Keratinocyte (primary cell): ENCODE measurements at regions not wholly inside any gene's neighbourhood (a gene's known extent, or its start where the extent isn't known, plus 50 kb on each side); places are given as distances from the start of the nearest gene placed in this dataset.
"Not testable (repeated sequence)": the region's sequence is repeated elsewhere in the genome, so short reads cannot be mapped to it uniquely, and the experiment has no call there.

Experiments used
- DNase-seq: peaks from one replicate; pipeline ENCODE4 v3.0.0-alpha.2; 2011; ENCODE audit warnings: low read depth, missing footprints, low spot score
- FAIRE-seq: peaks from 2 replicates; lab custom pipeline; 2011; peaks lifted over from hg19 to GRCh38; lab: Jason Lieb, UNC
- H2AFZ ChIP-seq: 2 replicates; pipeline ENCODE4 v1.6.0; 2012; ENCODE audit warnings: low read length, control low read depth, inconsistent platforms; ENCODE audit not compliant: control insufficient read depth
- H3K27ac ChIP-seq: 2 replicates; pipeline ENCODE4 v1.5.1; 2011; ENCODE audit warnings: low read length; ENCODE audit not compliant: control insufficient read depth, insufficient read depth
- H3K27me3 ChIP-seq: 3 replicates; pipeline ENCODE4 v1.6.0; 2011; ENCODE audit warnings: low read length; ENCODE audit not compliant: control insufficient read depth, insufficient read depth; ENCODE audit errors: extremely low read depth
- H3K36me3 ChIP-seq, 2 experiments: 2 replicates in 1 of 2; 3 replicates in 1 of 2; pipeline ENCODE4 v1.5.1; 2011; ENCODE audit warnings: low read length in 2 of 2, mild to moderate bottlenecking in 1 of 2; ENCODE audit not compliant: control insufficient read depth in 2 of 2, insufficient read depth in 2 of 2; ENCODE audit errors: extremely low read depth in 1 of 2
- H3K4me1 ChIP-seq: 3 replicates; pipeline ENCODE4 v1.5.1; 2011; ENCODE audit warnings: low read length; ENCODE audit not compliant: control insufficient read depth, insufficient read depth; ENCODE audit errors: extremely low read depth
- H3K4me2 ChIP-seq: 3 replicates; pipeline ENCODE4 v1.6.0; 2011; ENCODE audit warnings: low read depth, low read length; ENCODE audit not compliant: control insufficient read depth, insufficient read depth; ENCODE audit errors: extremely low read depth
- H3K4me3 ChIP-seq, 3 experiments: fragments of 200-600 bp in 1 of 3; sonication (generic) in 1 of 3; 2 replicates in 2 of 3; 3 replicates in 1 of 3; pipeline ENCODE4 v1.5.1; 2011 to 2016; ENCODE audit warnings: low read length in 3 of 3, mild to moderate bottlenecking in 3 of 3, control low read depth in 2 of 3, inconsistent platforms in 1 of 3, low read depth in 1 of 3, mixed read lengths in 1 of 3, mixed run types in 1 of 3, moderate library complexity in 1 of 3; ENCODE audit not compliant: control insufficient read depth in 2 of 3, insufficient read depth in 2 of 3; ENCODE audit errors: extremely low read depth in 1 of 3
- H3K79me2 ChIP-seq: 2 replicates; pipeline ENCODE4 v1.6.0; 2012; ENCODE audit warnings: low read length; ENCODE audit not compliant: control insufficient read depth, insufficient read depth
- H3K9ac ChIP-seq: 3 replicates; pipeline ENCODE4 v1.6.0; 2011; ENCODE audit warnings: low read length; ENCODE audit not compliant: control insufficient read depth, insufficient read depth; ENCODE audit errors: extremely low read depth
- H3K9me1 ChIP-seq: 3 replicates; pipeline ENCODE4 v1.6.0; 2011; ENCODE audit warnings: low read length; ENCODE audit not compliant: control insufficient read depth, insufficient read depth; ENCODE audit errors: extremely low read depth
- H3K9me3 ChIP-seq: 2 replicates; pipeline ENCODE4 v1.5.1; 2012; ENCODE audit warnings: low read depth, low read length; ENCODE audit not compliant: control insufficient read depth
- H4K20me1 ChIP-seq: 3 replicates; pipeline ENCODE4 v1.6.0; 2011; ENCODE audit warnings: low read length; ENCODE audit not compliant: control insufficient read depth, insufficient read depth; ENCODE audit errors: extremely low read depth
- CTCF ChIP-seq, 3 experiments: IDR thresholded peaks in 1 of 3; conservative IDR thresholded peaks in 1 of 3; optimal IDR thresholded peaks in 1 of 3; 2 replicates in 2 of 3; 3 replicates in 1 of 3; pipeline versions ENCODE3 to v1.5.1; 2011; ENCODE audit warnings: low read length in 3 of 3, mild to moderate bottlenecking in 3 of 3, moderate library complexity in 2 of 3, control low read depth in 1 of 3, inconsistent platforms in 1 of 3; ENCODE audit not compliant: insufficient read depth in 2 of 3; ENCODE audit errors: extremely low read depth in 1 of 3
- EZH2 ChIP-seq: IDR thresholded peaks from one replicate; pipeline ENCODE4 v1.6.1; 2012; ENCODE audit warnings: inconsistent platforms, mild to moderate bottlenecking, low read length, moderate library complexity
- dilution Hi-C: fragments of 300-500 bp; cut with MboI; formaldehyde crosslinking; loops from one replicate; pipeline ENCODE4 v1.7.0; 2020; ENCODE audit warnings: low sequenced_read_pairs; ENCODE audit not compliant: extremely low pct_ligation_motif_present

- dilution Hi-C loops: no loop called here
Measured at GRCh38 chr7:16264823-16265804, 156.2 kb downstream of the CRPPA start.

GRCh38 chr7:16264036-16264819 is 157.1 kb downstream of the CRPPA start:
- no peak overlapping the region for H2AFZ ChIP-seq
- H3K36me3 ChIP-seq: no peaks in the 10 kb centered on the region
- peaks cover 3% of the 10 kb centered on the region for H3K4me1 ChIP-seq
- no peaks in the 10 kb centered on the region for H3K79me2 ChIP-seq
- DNase-seq (no peak), FAIRE-seq (no peak)
- no peak overlapping the region for H3K9ac ChIP-seq
- TF ChIP-seq EZH2 (no peak), CTCF (optimal IDR thresholded peaks at IDR 0.05 in 1 of 3, IDR thresholded peaks at IDR 0.05 in 1 of 3, conservative IDR thresholded peaks at IDR 0.05 in 1 of 3; ENCODE audit: extremely low read depth in 1 of 3, insufficient read depth in 2 of 3, low read length in 3 of 3) (no peak)
- no peaks in the 10 kb centered on the region for H3K9me1 ChIP-seq
- H3K4me3 ChIP-seq: no peak overlapping the region
- no peaks in the 10 kb centered on the region for H4K20me1 ChIP-seq
- no peak overlapping the region for H3K4me2 ChIP-seq
- H3K27me3 ChIP-seq: no peaks in the 10 kb centered on the region
- H3K27ac ChIP-seq: no peak overlapping the region
- dilution Hi-C loops: no loop called here
- H3K9me3 ChIP-seq: no peaks in the 10 kb centered on the region

More at GRCh38 chr7:16264823-16265804, 156.2 kb downstream of the CRPPA start:
- Histone ChIP-seq H2AFZ (no peak overlapping the region), H4K20me1 (no peaks in the 10 kb centered on the region), H3K27me3 (no peaks in the 10 kb centered on the region), H3K9ac (no peak overlapping the region), H3K4me2 (no peak overlapping the region), H3K9me3 (no peaks in the 10 kb centered on the region), H3K36me3 (no peaks in the 10 kb centered on the region), H3K9me1 (no peaks in the 10 kb centered on the region), H3K4me3 (no peak overlapping the region), H3K4me1 (peaks cover 5% of the 10 kb centered on the region), H3K79me2 (no peaks in the 10 kb centered on the region), H3K27ac (no peak overlapping the region)
- no peak for FAIRE-seq
- DNase-seq: no peak
- TF ChIP-seq CTCF (optimal IDR thresholded peaks at IDR 0.05 in 1 of 3, IDR thresholded peaks at IDR 0.05 in 1 of 3, conservative IDR thresholded peaks at IDR 0.05 in 1 of 3; ENCODE audit: extremely low read depth in 1 of 3, insufficient read depth in 2 of 3, low read length in 3 of 3) (no peak), EZH2 (no peak)

GRCh38 chr7:16263377-16263776 is 158.0 kb downstream of the CRPPA start:
- H3K27ac ChIP-seq, DNase-seq, dilution Hi-C loops, H3K4me1 ChIP-seq, H3K79me2 ChIP-seq, H3K9me1 ChIP-seq, H3K4me2 ChIP-seq, H4K20me1 ChIP-seq, H3K4me3 ChIP-seq, H3K9ac ChIP-seq, H3K36me3 ChIP-seq, H2AFZ ChIP-seq, FAIRE-seq, H3K27me3 ChIP-seq, H3K9me3 ChIP-seq: not testable (repeated sequence)
